ENCODE measurements at regions not wholly inside any gene's neighbourhood (a gene's known extent, or its start where the extent isn't known, plus 50 kb on each side); places are given as distances from the start of the nearest gene placed in this dataset.

GRCh38 chr14:44453433-44454171 lies 53.5 kb downstream of the FSCB start:
- intact Hi-C loops (cut with micrococcal nuclease), result loop anchor here (5.0 kb wide), 1 partner anchor 364 kb away; no protein-coding TSS in a partner anchor

- intact Hi-C loops (cut with micrococcal nuclease), result loop anchor here (5.0 kb wide), 1 partner anchor 367 kb away; no protein-coding TSS in a partner anchor
Observed at GRCh38 chr14:44450232-44450631, 56.9 kb downstream of the FSCB start.

GRCh38 chr14:44449680-44450079 lies 57.4 kb downstream of the FSCB start:
- intact Hi-C loops (cut with micrococcal nuclease), result loop anchor here (5.0 kb wide), 1 partner anchor 368 kb away; no protein-coding TSS in a partner anchor

GRCh38 chr14:44448951-44449358 lies 58.1 kb downstream of the FSCB start:
- intact Hi-C loops (cut with micrococcal nuclease), result no loop called here

- intact Hi-C loops (cut with micrococcal nuclease), result no loop called here
Observed at GRCh38 chr14:44446965-44447364, 60.1 kb downstream of the FSCB start.

GRCh38 chr14:44444454-44444853 lies 62.6 kb downstream of the FSCB start:
- intact Hi-C loops (cut with micrococcal nuclease), result no loop called here

GRCh38 chr14:44438936-44439335 lies 68.1 kb downstream of the FSCB start:
- intact Hi-C loops (cut with micrococcal nuclease), result no loop called here

- intact Hi-C loops (cut with micrococcal nuclease), result no loop called here
Observed at GRCh38 chr14:44438221-44438620, 68.9 kb downstream of the FSCB start.

- intact Hi-C loops (cut with micrococcal nuclease), result no loop called here
Observed at GRCh38 chr14:44436458-44436857, 70.6 kb downstream of the FSCB start.

- intact Hi-C loops (cut with micrococcal nuclease), result no loop called here
Observed at GRCh38 chr14:44428231-44428945, 78.7 kb downstream of the FSCB start.

GRCh38 chr14:44422699-44423098 lies 84.4 kb downstream of the FSCB start:
- intact Hi-C loops (cut with micrococcal nuclease), result no loop called here

- intact Hi-C loops (cut with micrococcal nuclease), result no loop called here
Observed at GRCh38 chr14:44420226-44420625, 86.9 kb downstream of the FSCB start.

- intact Hi-C loops (cut with micrococcal nuclease), result no loop called here
Observed at GRCh38 chr14:44418856-44419255, 88.2 kb downstream of the FSCB start.

- intact Hi-C loops (cut with micrococcal nuclease), result no loop called here
Observed at GRCh38 chr14:44417809-44418208, 89.3 kb downstream of the FSCB start.

GRCh38 chr14:44414646-44415045 lies 92.4 kb downstream of the FSCB start:
- intact Hi-C loops (cut with micrococcal nuclease), result no loop called here

- intact Hi-C loops (cut with micrococcal nuclease), result no loop called here
Observed at GRCh38 chr14:44412858-44413569, 94.1 kb downstream of the FSCB start.

GRCh38 chr14:44405011-44405486 lies 102.0 kb downstream of the FSCB start:
- intact Hi-C loops (cut with micrococcal nuclease), result no loop called here

GRCh38 chr14:44404599-44404998 lies 102.5 kb downstream of the FSCB start:
- intact Hi-C loops (cut with micrococcal nuclease), result no loop called here

GRCh38 chr14:44404036-44404435 lies 103.0 kb downstream of the FSCB start:
- intact Hi-C loops (cut with micrococcal nuclease), result no loop called here

GRCh38 chr14:44403193-44403592 lies 103.9 kb downstream of the FSCB start:
- intact Hi-C loops (cut with micrococcal nuclease), result no loop called here

GRCh38 chr14:44396226-44396625 lies 110.9 kb downstream of the FSCB start:
- intact Hi-C loops (cut with micrococcal nuclease), result no loop called here

GRCh38 chr14:44392984-44393383 lies 114.1 kb downstream of the FSCB start:
- intact Hi-C loops (cut with micrococcal nuclease), result no loop called here
